ENCODE measurements at regions not wholly inside any gene's neighbourhood (a gene's known extent, or its start where the extent isn't known, plus 50 kb on each side); places are given as distances from the start of the nearest gene placed in this dataset.

GRCh38 chr12:15037091-15037687, 64.3 kb downstream of the PDE6H start:
- Histone ChIP-seq H3K4me3 (no peak overlapping the region), H3K4me1 (no peaks in the 10 kb centered on the region), H3K27ac (no peak overlapping the region), H3K4me2 (no peak overlapping the region), H3K9me3 (no peaks in the 10 kb centered on the region)
- FAIRE-seq (no peak), ATAC-seq (no peak), DNase-seq (ENCODE audit: low read depth in 1 of 2, low spot score in 1 of 2) (no peak)
- 36% methylated on average over 10 of the region's 12 CpGs for WGBS (ENCODE audit: missing lambda C conversion rate)
- CTCF ChIA-PET = no interaction called here
- POLR2A ChIA-PET = no interaction called here
- TF ChIP-seq HEYL (CRISPR knock-in tag; IDR thresholded peaks at IDR 0.05) (no peak), MAX (IDR thresholded peaks at IDR 0.05) (no peak), NPAS2 (CRISPR knock-in tag; IDR thresholded peaks at IDR 0.05; ENCODE audit: borderline replicate concordance) (no peak), GATA3 (IDR thresholded peaks at IDR 0.05; ENCODE audit: borderline replicate concordance) (no peak), USF2 (IDR thresholded peaks at IDR 0.05) (no peak), CBX8 (IDR thresholded peaks at IDR 0.05) (no peak), FOSL2 (IDR thresholded peaks at IDR 0.05) (no peak), FOSL2 (CRISPR knock-in tag; IDR thresholded peaks at IDR 0.05) (no peak), CHD2 (IDR thresholded peaks at IDR 0.05; ENCODE audit: low read length, partially characterized antibody) (no peak), TP53 (CRISPR knock-in tag; IDR thresholded peaks at IDR 0.05) (no peak)

GRCh38 chr12:15038137-15038536, 65.3 kb downstream of the PDE6H start:
- ChIA-PET POLR2A (no interaction called here), CTCF (no interaction called here)
- Histone ChIP-seq H3K4me3 (no peak overlapping the region), H3K4me2 (no peak overlapping the region), H3K27ac (no peak overlapping the region), H3K9me3 (no peaks in the 10 kb centered on the region), H3K4me1 (no peaks in the 10 kb centered on the region)
- DNase-seq (ENCODE audit: low read depth in 1 of 2, low spot score in 1 of 2) (no peak), FAIRE-seq (no peak), ATAC-seq (0 out of 6 replicates have a peak, but pooled peaks of 1 of the 2 experiments have one; percentile 19)
- WGBS (ENCODE audit: missing lambda C conversion rate) = 13% methylated on average over 4 of the region's 4 CpGs
- TF ChIP-seq NFE2L2 (conservative IDR thresholded peaks at IDR 0.05; ENCODE audit: low read length) = no peak
- no peak for TF ChIP-seq ZC3H11A (IDR thresholded peaks at IDR 0.05)
- no peak for TF ChIP-seq HMGXB4 (CRISPR knock-in tag; IDR thresholded peaks at IDR 0.05; ENCODE audit: borderline replicate concordance)
- TF ChIP-seq RARB (CRISPR knock-in tag; IDR thresholded peaks at IDR 0.05) = no peak
- TF ChIP-seq EP300 (IDR thresholded peaks at IDR 0.05) = no peak
- TF ChIP-seq ZFP36 (IDR thresholded peaks at IDR 0.05; ENCODE audit: borderline replicate concordance, partially characterized antibody) = no peak
- TF ChIP-seq NR3C1 (IDR thresholded peaks at IDR 0.05) = no peak
- TF ChIP-seq EHF (CRISPR knock-in tag; IDR thresholded peaks at IDR 0.05) = no peak
- TF ChIP-seq BHLHE40 (IDR thresholded peaks at IDR 0.05; ENCODE audit: low read depth, low read length) = no peak

GRCh38 chr12:15044471-15044870, 71.6 kb downstream of the PDE6H start:
- TF ChIP-seq NPAS2 (CRISPR knock-in tag; IDR thresholded peaks at IDR 0.05; ENCODE audit: borderline replicate concordance) = no peak
- TF ChIP-seq KDM1A (IDR thresholded peaks at IDR 0.05; ENCODE audit: low read depth) = no peak
- TF ChIP-seq POLR2AphosphoS2 (conservative IDR thresholded peaks at IDR 0.05; ENCODE audit: low read length) = no peak
- no peak for TF ChIP-seq CEBPB (IDR thresholded peaks at IDR 0.05)
- no peak for TF ChIP-seq RFX5 (IDR thresholded peaks at IDR 0.05)
- TF ChIP-seq RARB (CRISPR knock-in tag; IDR thresholded peaks at IDR 0.05) = no peak
- TF ChIP-seq BHLHE40 (IDR thresholded peaks at IDR 0.05; ENCODE audit: low read depth, low read length) = no peak
- no peak for TF ChIP-seq EHMT2 (IDR thresholded peaks at IDR 0.05; ENCODE audit: low read depth)
- no peak for TF ChIP-seq NR3C1 (IDR thresholded peaks at IDR 0.05)
- no peak for TF ChIP-seq CHD4 (IDR thresholded peaks at IDR 0.05; ENCODE audit: borderline replicate concordance)
- TF ChIP-seq ESRRA (IDR thresholded peaks at IDR 0.05; ENCODE audit: borderline replicate concordance, low read length) = no peak
- no peak for TF ChIP-seq RCOR1 (IDR thresholded peaks at IDR 0.05; ENCODE audit: low read depth, low read length)
- no peak for TF ChIP-seq MAZ (IDR thresholded peaks at IDR 0.05; ENCODE audit: borderline replicate concordance, low read depth, low read length)
- no peak for TF ChIP-seq HOXB5 (CRISPR knock-in tag; IDR thresholded peaks at IDR 0.05)
- no peak for TF ChIP-seq ZFP36 (IDR thresholded peaks at IDR 0.05; ENCODE audit: borderline replicate concordance, partially characterized antibody)
- no peak for TF ChIP-seq TP53 (CRISPR knock-in tag; IDR thresholded peaks at IDR 0.05)
- TF ChIP-seq MYC (IDR thresholded peaks at IDR 0.05; ENCODE audit: borderline replicate concordance, low read length) = no peak
- Histone ChIP-seq H3K4me3 (no peak overlapping the region), H3K27ac (no peak overlapping the region), H3K4me2 (no peak overlapping the region), H3K9me3 (no peaks in the 10 kb centered on the region), H3K4me1 (no peaks in the 10 kb centered on the region)
- DNase-seq (ENCODE audit: low read depth in 1 of 2, low spot score in 1 of 2) (no peak), FAIRE-seq (no peak), ATAC-seq (no peak)
- CTCF ChIA-PET = no interaction called here
- POLR2A ChIA-PET = no interaction called here
- 69% methylated on average over 1 of the region's 1 CpG for WGBS (ENCODE audit: missing lambda C conversion rate)

All from A549 (cell line).